Mesenchymal stem cell (in vitro differentiated cells and primary cell): ENCODE measurements at regions not wholly inside any gene's neighbourhood (a gene's known extent, or its start where the extent isn't known, plus 50 kb on each side); places are given as distances from the start of the nearest gene placed in this dataset.

Source experiments
- DNase-seq: peaks from one replicate; pipeline ENCODE4 v3.0.0-alpha.2; 2013
- H2AFZ ChIP-seq: one replicate; pipeline ENCODE4 v1.6.1; 2013; ENCODE audit warnings: low read depth, mild to moderate bottlenecking, control low read depth, inconsistent platforms, low read length, moderate library complexity
- H2AK5ac ChIP-seq: 2 replicates; pipeline ENCODE4 v1.6.1; 2013; ENCODE audit warnings: low read length, moderate library complexity, mild to moderate bottlenecking, inconsistent platforms; ENCODE audit not compliant: severe bottlenecking
- H2BK120ac ChIP-seq: one replicate; pipeline ENCODE4 v1.6.1; 2013; ENCODE audit warnings: low read depth, mild to moderate bottlenecking, inconsistent platforms, low read length, moderate library complexity
- H2BK12ac ChIP-seq, 2 experiments: one replicate each; pipeline ENCODE4 v1.6.1; 2013; ENCODE audit warnings: inconsistent platforms in 2 of 2, low read length in 2 of 2, mild to moderate bottlenecking in 2 of 2, moderate library complexity in 2 of 2, control low read depth in 1 of 2
- H2BK15ac ChIP-seq: one replicate; pipeline ENCODE4 v1.6.1; 2013; ENCODE audit warnings: mild to moderate bottlenecking, low read depth, inconsistent platforms; ENCODE audit not compliant: poor library complexity, severe bottlenecking
- H2BK5ac ChIP-seq: 2 replicates; pipeline ENCODE4 v1.6.1; 2013; ENCODE audit warnings: low read depth, mild to moderate bottlenecking, low read length, control low read depth, inconsistent platforms; ENCODE audit not compliant: poor library complexity, severe bottlenecking
- H3K14ac ChIP-seq, 2 experiments: one replicate each; pipeline ENCODE4 v1.6.1; 2013; ENCODE audit warnings: inconsistent platforms in 2 of 2, low read length in 2 of 2, control low read depth in 1 of 2, mild to moderate bottlenecking in 1 of 2, moderate library complexity in 1 of 2
- H3K18ac ChIP-seq, 2 experiments: one replicate each; pipeline ENCODE4 v1.6.1; 2013; ENCODE audit warnings: inconsistent platforms in 2 of 2, low read length in 2 of 2, control low read depth in 1 of 2, low read depth in 1 of 2, mild to moderate bottlenecking in 1 of 2
- H3K23ac ChIP-seq, 2 experiments: one replicate each; pipeline ENCODE4 v1.6.1; 2013; ENCODE audit warnings: inconsistent platforms in 2 of 2, low read length in 2 of 2, mild to moderate bottlenecking in 2 of 2, moderate library complexity in 2 of 2, control low read depth in 1 of 2
- H3K27ac ChIP-seq: 2 replicates; pipeline ENCODE4 v1.5.1; 2013; ENCODE audit warnings: mild to moderate bottlenecking, moderate library complexity, low read length, control low read depth, inconsistent platforms; ENCODE audit not compliant: poor library complexity, severe bottlenecking
- H3K27me3 ChIP-seq, 2 experiments: 2 replicates each; pipeline versions ENCODE4 v1.6.1 to v1.7.0; 2013; ENCODE audit warnings: low read length in 2 of 2, mild to moderate bottlenecking in 2 of 2, moderate library complexity in 2 of 2, control low read depth in 1 of 2, inconsistent platforms in 1 of 2; ENCODE audit not compliant: control insufficient read depth in 1 of 2, insufficient read depth in 1 of 2
- H3K36me3 ChIP-seq, 2 experiments: 2 replicates each; pipeline versions ENCODE4 v1.6.1 to v1.7.0; 2013; ENCODE audit warnings: low read length in 2 of 2, control low read depth in 1 of 2, inconsistent platforms in 1 of 2, low read depth in 1 of 2, mild to moderate bottlenecking in 1 of 2; ENCODE audit not compliant: insufficient read depth in 2 of 2, control insufficient read depth in 1 of 2
- H3K4ac ChIP-seq, 2 experiments: one replicate each; pipeline ENCODE4 v1.6.1; 2013; ENCODE audit warnings: inconsistent platforms in 2 of 2, low read length in 2 of 2, mild to moderate bottlenecking in 2 of 2, moderate library complexity in 2 of 2, control low read depth in 1 of 2, low read depth in 1 of 2
- H3K4me1 ChIP-seq: 2 replicates; pipeline ENCODE4 v1.6.1; 2013; ENCODE audit warnings: low read depth, low read length, control low read depth; ENCODE audit not compliant: control insufficient read depth, insufficient read depth
- H3K4me2 ChIP-seq: 2 replicates; pipeline ENCODE4 v1.6.1; 2013; ENCODE audit warnings: low read length, mild to moderate bottlenecking, inconsistent platforms; ENCODE audit not compliant: poor library complexity, severe bottlenecking
- H3K4me3 ChIP-seq, 2 experiments: 2 replicates each; pipeline versions ENCODE4 v1.5.1 to v1.7.0; 2013; ENCODE audit warnings: low read length in 2 of 2, mild to moderate bottlenecking in 2 of 2, control low read depth in 1 of 2, low read depth in 1 of 2; ENCODE audit not compliant: insufficient read depth in 1 of 2
- H3K79me1 ChIP-seq: replicated peaks from 2 replicates; pipeline ENCODE4 v1.6.1; 2013; ENCODE audit warnings: mild to moderate bottlenecking, control low read depth, low read length, inconsistent platforms; ENCODE audit not compliant: poor library complexity, severe bottlenecking
- H3K9ac ChIP-seq: 2 replicates; pipeline ENCODE4 v1.7.0; 2013; ENCODE audit warnings: mild to moderate bottlenecking, low read length, moderate library complexity
- H3K9me3 ChIP-seq: 2 replicates; pipeline ENCODE4 v1.7.0; 2013; ENCODE audit warnings: mild to moderate bottlenecking, low read length; ENCODE audit not compliant: control insufficient read depth
- H4K8ac ChIP-seq: one replicate; pipeline ENCODE4 v1.6.1; 2013; ENCODE audit warnings: inconsistent platforms, mild to moderate bottlenecking, low read length, moderate library complexity
- H4K91ac ChIP-seq: one replicate; pipeline ENCODE4 v1.6.1; 2013; ENCODE audit warnings: mild to moderate bottlenecking, low read length, inconsistent platforms
- WGBS: methylation state at CpG from one replicate; pipeline ENCODE4 v1.1.7; 2013; ENCODE audit warnings: mixed read lengths; 5-methylcytosine and 5-hydroxymethylcytosine counted together

- Histone ChIP-seq H3K27ac (no peak overlapping the region), H3K27me3 (peaks cover 50 to 65% of the 10 kb centered on the region in 2 experiments), H3K23ac (no peak overlapping the region), H2BK5ac (no peak overlapping the region), H3K4me3 (peak overlapping the region in 1 of 2 experiments; percentile 78), H3K79me1 (no peaks in the 10 kb centered on the region), H3K36me3 (no peaks in the 10 kb centered on the region), H3K14ac (no peak overlapping the region), H2AK5ac (no peak overlapping the region), H4K91ac (no peak overlapping the region), H3K4me1 (peaks cover 12% of the 10 kb centered on the region), H3K4ac (no peak overlapping the region), H2AFZ (no peak overlapping the region), H2BK120ac (no peak overlapping the region), H3K4me2 (no peak overlapping the region), H3K9me3 (no peaks in the 10 kb centered on the region), H2BK12ac (no peak overlapping the region), H2BK15ac (no peak overlapping the region), H4K8ac (no peak overlapping the region), H3K9ac (no peak overlapping the region), H3K18ac (no peak overlapping the region)
- DNase-seq: no peak
- WGBS: 18% methylated on average over 26 of the region's 28 CpGs
Measured at GRCh38 chr5:88144219-88145001, 124.2 kb downstream of the TMEM161B start.

- no peak overlapping the region for H4K8ac ChIP-seq
- peaks cover 50 to 65% of the 10 kb centered on the region in 2 experiments for H3K27me3 ChIP-seq
- no peak overlapping the region for H2AK5ac ChIP-seq
- H4K91ac ChIP-seq: no peak overlapping the region
- 29% methylated on average over 2 of the region's 10 CpGs for WGBS
- H2BK12ac ChIP-seq: no peak overlapping the region
- no peak overlapping the region for H2BK120ac ChIP-seq
- H3K14ac ChIP-seq: no peak overlapping the region
- no peak overlapping the region for H2BK15ac ChIP-seq
- no peak overlapping the region for H3K4me2 ChIP-seq
- no peak overlapping the region for H3K4ac ChIP-seq
- H2AFZ ChIP-seq: no peak overlapping the region
- H3K36me3 ChIP-seq: no peaks in the 10 kb centered on the region
- H3K79me1 ChIP-seq: no peaks in the 10 kb centered on the region
- peak overlapping the region; percentile 56 for H3K9ac ChIP-seq
- peaks cover 12% of the 10 kb centered on the region for H3K4me1 ChIP-seq
- H3K4me3 ChIP-seq: peak overlapping the region in 1 of 2 experiments; percentile 78
- H3K9me3 ChIP-seq: no peaks in the 10 kb centered on the region
- no peak overlapping the region for H3K18ac ChIP-seq
- H3K27ac ChIP-seq: no peak overlapping the region
- DNase-seq: no peak
- no peak overlapping the region for H2BK5ac ChIP-seq
- no peak overlapping the region for H3K23ac ChIP-seq
Measured at GRCh38 chr5:88143693-88144218, 124.9 kb downstream of the TMEM161B start.

DNA sequence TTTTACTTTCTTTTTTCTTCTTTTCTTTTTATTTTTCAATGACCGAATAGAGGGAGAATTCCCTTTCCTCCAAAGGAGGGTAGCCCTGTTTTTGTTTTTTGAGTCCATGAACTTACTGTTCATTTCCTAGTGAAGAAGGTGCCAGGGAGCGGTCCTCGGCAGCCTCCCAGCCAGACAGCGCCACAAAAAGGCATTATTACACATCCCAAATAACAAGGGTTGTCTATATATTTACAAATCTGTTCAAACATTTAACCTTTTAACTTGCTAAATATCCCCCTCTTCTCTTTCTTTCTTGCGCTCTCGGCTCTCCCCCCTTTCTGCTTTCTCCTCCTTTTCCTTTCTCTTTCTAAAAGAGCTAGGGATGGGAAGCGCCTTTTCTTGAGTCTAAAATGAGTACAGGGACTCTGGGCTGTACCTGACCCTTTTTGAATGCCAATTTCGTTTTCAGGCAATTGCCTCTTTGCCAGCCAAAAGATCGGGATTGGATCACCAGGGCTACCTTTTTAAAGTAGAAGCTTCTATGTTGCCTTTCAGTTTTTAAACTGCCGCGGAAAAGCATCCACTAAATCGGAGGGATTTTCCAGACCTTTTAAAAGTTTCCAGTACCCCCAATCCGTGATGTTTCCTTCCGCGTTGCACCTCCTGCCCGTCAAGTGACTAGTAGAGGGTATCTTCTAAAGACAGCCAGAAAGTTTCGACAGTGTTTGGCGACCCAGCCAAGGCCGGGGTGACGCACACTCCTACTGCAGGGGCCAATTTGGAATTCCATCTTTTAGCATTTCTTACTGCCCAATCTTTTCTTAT lies 125.6 kb downstream of the TMEM161B start:
- no peak overlapping the region for H4K8ac ChIP-seq
- peak overlapping the region; percentile 56 for H3K9ac ChIP-seq
- H3K27me3 ChIP-seq: peaks cover 52 to 65% of the 10 kb centered on the region in 2 experiments
- H3K27ac ChIP-seq: no peak overlapping the region
- no peak overlapping the region for H2AK5ac ChIP-seq
- peak overlapping the region in 1 of 2 experiments; percentile 78 for H3K4me3 ChIP-seq
- peak; percentile 16 for DNase-seq
- peak overlapping the region; percentile 13 for H3K4me2 ChIP-seq
- H2BK12ac ChIP-seq: no peak overlapping the region
- no peak overlapping the region for H4K91ac ChIP-seq
- H3K36me3 ChIP-seq: no peaks in the 10 kb centered on the region
- no peaks in the 10 kb centered on the region for H3K79me1 ChIP-seq
- no peak overlapping the region for H2BK15ac ChIP-seq
- no peak overlapping the region for H3K18ac ChIP-seq
- WGBS: 16% methylated on average over 20 of the region's 20 CpGs
- H3K14ac ChIP-seq: no peak overlapping the region
- H3K9me3 ChIP-seq: no peaks in the 10 kb centered on the region
- H2AFZ ChIP-seq: no peak overlapping the region
- H3K4me1 ChIP-seq: peaks cover 12% of the 10 kb centered on the region
- H2BK120ac ChIP-seq: no peak overlapping the region
- H2BK5ac ChIP-seq: no peak overlapping the region
- no peak overlapping the region for H3K23ac ChIP-seq
- H3K4ac ChIP-seq: no peak overlapping the region

GRCh38 chr5:88142636-88142885 lies 126.1 kb downstream of the TMEM161B start:
- no peaks in the 10 kb centered on the region for H3K79me1 ChIP-seq
- no peak overlapping the region for H2AK5ac ChIP-seq
- peaks cover 12% of the 10 kb centered on the region for H3K4me1 ChIP-seq
- 11% methylated on average over 2 of the region's 2 CpGs for WGBS
- H2BK15ac ChIP-seq: no peak overlapping the region
- no peak overlapping the region for H3K23ac ChIP-seq
- H3K36me3 ChIP-seq: no peaks in the 10 kb centered on the region
- H3K4me3 ChIP-seq: peak overlapping the region in 1 of 2 experiments; percentile 78
- H3K4ac ChIP-seq: no peak overlapping the region
- H2BK12ac ChIP-seq: no peak overlapping the region
- no peaks in the 10 kb centered on the region for H3K9me3 ChIP-seq
- no peak overlapping the region for H3K14ac ChIP-seq
- H2BK120ac ChIP-seq: no peak overlapping the region
- no peak overlapping the region for H3K27ac ChIP-seq
- H2AFZ ChIP-seq: no peak overlapping the region
- no peak overlapping the region for H4K91ac ChIP-seq
- peaks cover 57 to 63% of the 10 kb centered on the region in 2 experiments for H3K27me3 ChIP-seq
- no peak overlapping the region for H4K8ac ChIP-seq
- peak; percentile 18 for DNase-seq
- no peak overlapping the region for H3K18ac ChIP-seq
- peak overlapping the region; percentile 57 for H3K4me2 ChIP-seq
- peak overlapping the region; percentile 44 for H3K9ac ChIP-seq
- H2BK5ac ChIP-seq: no peak overlapping the region
